ENCODE measurements at regions not wholly inside any gene's neighbourhood (a gene's known extent, or its start where the extent isn't known, plus 50 kb on each side); places are given as distances from the start of the nearest gene placed in this dataset.

- no peak for TF ChIP-seq MAFK (IDR thresholded peaks at IDR 0.05; ENCODE audit: low read depth, low read length)
- TF ChIP-seq, protein P1, sequence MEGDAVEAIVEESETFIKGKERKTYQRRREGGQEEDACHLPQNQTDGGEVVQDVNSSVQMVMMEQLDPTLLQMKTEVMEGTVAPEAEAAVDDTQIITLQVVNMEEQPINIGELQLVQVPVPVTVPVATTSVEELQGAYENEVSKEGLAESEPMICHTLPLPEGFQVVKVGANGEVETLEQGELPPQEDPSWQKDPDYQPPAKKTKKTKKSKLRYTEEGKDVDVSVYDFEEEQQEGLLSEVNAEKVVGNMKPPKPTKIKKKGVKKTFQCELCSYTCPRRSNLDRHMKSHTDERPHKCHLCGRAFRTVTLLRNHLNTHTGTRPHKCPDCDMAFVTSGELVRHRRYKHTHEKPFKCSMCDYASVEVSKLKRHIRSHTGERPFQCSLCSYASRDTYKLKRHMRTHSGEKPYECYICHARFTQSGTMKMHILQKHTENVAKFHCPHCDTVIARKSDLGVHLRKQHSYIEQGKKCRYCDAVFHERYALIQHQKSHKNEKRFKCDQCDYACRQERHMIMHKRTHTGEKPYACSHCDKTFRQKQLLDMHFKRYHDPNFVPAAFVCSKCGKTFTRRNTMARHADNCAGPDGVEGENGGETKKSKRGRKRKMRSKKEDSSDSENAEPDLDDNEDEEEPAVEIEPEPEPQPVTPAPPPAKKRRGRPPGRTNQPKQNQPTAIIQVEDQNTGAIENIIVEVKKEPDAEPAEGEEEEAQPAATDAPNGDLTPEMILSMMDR (conservative IDR thresholded peaks at IDR 0.05; ENCODE audit: low read depth, low read length) = no peak
- TF ChIP-seq POLR2A (IDR thresholded peaks at IDR 0.05; ENCODE audit: low read depth, low read length) = no peak
Observed at GRCh38 chr7:28893888-28894287, 64.2 kb downstream of the TRIL start.

All from IMR-90 (cell line).